ENCODE measurements at regions not wholly inside any gene's neighbourhood (a gene's known extent, or its start where the extent isn't known, plus 50 kb on each side); places are given as distances from the start of the nearest gene placed in this dataset.

- no peak for DNase-seq (ENCODE audit: low read depth)
- no peak overlapping the region for H3K4me3 ChIP-seq (replicated peaks; ENCODE audit: low read depth, low read length)
- TF ChIP-seq, protein P1, sequence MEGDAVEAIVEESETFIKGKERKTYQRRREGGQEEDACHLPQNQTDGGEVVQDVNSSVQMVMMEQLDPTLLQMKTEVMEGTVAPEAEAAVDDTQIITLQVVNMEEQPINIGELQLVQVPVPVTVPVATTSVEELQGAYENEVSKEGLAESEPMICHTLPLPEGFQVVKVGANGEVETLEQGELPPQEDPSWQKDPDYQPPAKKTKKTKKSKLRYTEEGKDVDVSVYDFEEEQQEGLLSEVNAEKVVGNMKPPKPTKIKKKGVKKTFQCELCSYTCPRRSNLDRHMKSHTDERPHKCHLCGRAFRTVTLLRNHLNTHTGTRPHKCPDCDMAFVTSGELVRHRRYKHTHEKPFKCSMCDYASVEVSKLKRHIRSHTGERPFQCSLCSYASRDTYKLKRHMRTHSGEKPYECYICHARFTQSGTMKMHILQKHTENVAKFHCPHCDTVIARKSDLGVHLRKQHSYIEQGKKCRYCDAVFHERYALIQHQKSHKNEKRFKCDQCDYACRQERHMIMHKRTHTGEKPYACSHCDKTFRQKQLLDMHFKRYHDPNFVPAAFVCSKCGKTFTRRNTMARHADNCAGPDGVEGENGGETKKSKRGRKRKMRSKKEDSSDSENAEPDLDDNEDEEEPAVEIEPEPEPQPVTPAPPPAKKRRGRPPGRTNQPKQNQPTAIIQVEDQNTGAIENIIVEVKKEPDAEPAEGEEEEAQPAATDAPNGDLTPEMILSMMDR (IDR thresholded peaks at IDR 0.05; ENCODE audit: low read length, missing control alignments): no peak
These were observed 347.2 kb upstream of the PCDH9 start for GRCh38 chr13:67577361-67577760.

DNA sequence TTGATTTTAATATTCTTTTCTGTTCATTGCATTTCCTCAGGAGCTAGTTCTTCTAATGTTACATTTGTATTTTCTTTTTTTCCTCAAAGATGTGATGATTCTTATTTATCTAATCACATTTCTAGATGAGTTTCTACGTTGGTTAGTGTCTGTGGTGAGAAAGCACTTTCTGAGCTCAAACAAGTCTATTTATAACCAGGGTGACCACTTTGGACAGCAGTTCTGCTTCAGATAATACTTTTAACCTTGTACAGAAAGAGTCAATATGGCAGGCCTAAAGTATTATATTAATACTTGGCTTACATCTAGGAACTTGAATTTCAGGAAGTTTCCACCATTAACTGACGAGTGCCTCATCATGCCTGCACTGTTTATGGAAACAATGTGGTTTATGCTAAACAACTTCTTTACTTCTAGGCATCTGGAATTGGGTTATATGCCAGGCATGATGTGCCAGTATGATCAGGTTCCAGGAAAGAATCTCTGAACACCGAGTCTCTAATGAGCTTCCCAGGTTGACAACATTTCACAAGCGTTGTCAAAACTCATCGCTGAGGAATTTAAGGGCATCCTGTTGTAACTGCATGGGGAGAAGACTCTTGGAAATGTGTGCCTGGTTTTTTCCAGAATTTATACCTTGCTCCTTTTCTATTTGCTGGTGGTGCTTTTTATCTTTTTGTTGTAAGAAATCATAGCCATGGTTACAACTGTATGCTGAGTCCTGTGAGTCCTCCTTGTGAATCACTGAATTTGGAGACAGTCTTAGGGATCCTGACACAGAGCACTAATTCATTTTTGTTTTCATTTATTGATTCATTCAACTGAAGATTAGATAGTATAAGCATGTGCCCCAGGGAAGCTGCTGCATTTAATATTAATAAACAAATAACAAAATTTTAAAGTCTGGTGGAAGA is 344.4 kb upstream of the PCDH9 start:
- H3K4me3 ChIP-seq (replicated peaks; ENCODE audit: low read depth, low read length): no peak overlapping the region
- TF ChIP-seq, protein P1 (IDR thresholded peaks at IDR 0.05; ENCODE audit: low read length, missing control alignments): no peak

DNA sequence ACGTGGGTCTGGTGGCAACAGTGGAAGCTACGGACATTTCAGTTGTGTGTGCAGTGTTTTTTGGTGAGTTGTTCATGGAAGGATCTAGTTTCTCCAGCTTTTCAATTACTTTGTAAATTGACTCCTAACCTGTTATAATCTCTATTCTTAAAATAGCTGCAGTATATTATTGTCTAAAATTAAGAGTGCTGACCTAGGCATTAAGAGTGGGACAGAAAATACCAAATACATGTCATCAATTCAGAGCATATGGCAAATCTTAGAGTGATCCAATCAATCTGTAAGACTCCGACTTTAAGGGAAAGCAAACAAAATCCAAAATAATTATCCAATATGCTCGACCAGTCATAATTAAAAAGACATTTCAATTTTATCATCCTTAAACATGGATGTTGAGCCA is 338.1 kb upstream of the PCDH9 start:
- DNase-seq (ENCODE audit: low read depth): no peak
- H3K4me3 ChIP-seq (replicated peaks; ENCODE audit: low read depth, low read length): no peak overlapping the region
- TF ChIP-seq, protein P1 (IDR thresholded peaks at IDR 0.05; ENCODE audit: low read length, missing control alignments): no peak

More for the DNA sequence above, 344.4 kb upstream of the PCDH9 start:
- peak; percentile 41 for DNase-seq (ENCODE audit: low read depth)

DNA sequence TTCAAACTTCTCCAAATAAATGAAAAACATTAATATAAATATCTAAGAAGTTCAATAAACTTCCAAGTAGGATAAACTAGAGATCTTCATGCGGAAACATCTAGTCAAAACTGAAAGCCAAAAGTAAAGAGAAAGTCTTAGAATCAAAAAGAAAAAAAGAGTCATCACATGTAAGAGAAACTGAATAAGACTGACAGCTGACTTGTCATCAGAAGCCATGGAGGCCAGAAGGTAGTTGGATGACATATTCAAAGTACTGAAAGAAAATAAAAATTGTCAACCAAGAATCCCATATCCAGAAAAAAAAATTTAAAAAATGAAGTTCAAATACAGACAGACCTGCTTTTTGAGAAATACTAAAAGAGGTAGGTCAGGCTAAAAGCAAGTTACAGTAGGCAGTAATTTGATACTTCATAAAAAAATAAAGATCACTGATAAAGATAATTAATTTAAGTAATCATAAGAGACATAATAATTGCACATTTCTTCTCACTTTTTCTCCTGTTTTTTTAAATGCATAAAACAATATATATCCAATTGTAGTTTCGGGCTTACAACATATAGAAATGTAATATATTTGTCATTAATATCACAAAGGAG is 327.6 kb upstream of the PCDH9 start:
- DNase-seq (ENCODE audit: low read depth): no peak
- TF ChIP-seq, protein P1 (IDR thresholded peaks at IDR 0.05; ENCODE audit: low read length, missing control alignments): no peak

DNA sequence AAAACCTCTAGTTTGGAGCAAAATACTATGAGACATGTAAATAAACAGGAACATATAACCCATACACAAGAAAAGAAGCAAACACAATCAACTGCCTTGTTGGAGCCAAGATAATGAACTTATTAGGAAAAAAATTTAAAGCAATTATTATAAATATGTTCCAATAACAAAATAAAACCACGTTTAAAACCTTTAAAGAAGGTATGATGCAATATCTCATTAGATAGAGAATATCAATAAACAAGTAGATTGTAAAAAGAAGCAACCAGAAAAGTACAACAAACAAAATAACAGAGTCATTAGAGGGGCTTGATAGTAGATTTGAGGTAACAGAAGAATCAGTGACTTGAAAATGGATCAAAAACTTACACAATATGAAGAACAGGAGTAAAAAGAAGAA is 327.0 kb upstream of the PCDH9 start:
- no peak for DNase-seq (ENCODE audit: low read depth)
- no peak overlapping the region for H3K4me3 ChIP-seq (replicated peaks; ENCODE audit: low read depth, low read length)
- TF ChIP-seq, protein P1 (IDR thresholded peaks at IDR 0.05; ENCODE audit: low read length, missing control alignments): no peak

More for the DNA sequence above, 327.6 kb upstream of the PCDH9 start:
- no peak overlapping the region for H3K4me3 ChIP-seq (replicated peaks; ENCODE audit: low read depth, low read length)

DNA sequence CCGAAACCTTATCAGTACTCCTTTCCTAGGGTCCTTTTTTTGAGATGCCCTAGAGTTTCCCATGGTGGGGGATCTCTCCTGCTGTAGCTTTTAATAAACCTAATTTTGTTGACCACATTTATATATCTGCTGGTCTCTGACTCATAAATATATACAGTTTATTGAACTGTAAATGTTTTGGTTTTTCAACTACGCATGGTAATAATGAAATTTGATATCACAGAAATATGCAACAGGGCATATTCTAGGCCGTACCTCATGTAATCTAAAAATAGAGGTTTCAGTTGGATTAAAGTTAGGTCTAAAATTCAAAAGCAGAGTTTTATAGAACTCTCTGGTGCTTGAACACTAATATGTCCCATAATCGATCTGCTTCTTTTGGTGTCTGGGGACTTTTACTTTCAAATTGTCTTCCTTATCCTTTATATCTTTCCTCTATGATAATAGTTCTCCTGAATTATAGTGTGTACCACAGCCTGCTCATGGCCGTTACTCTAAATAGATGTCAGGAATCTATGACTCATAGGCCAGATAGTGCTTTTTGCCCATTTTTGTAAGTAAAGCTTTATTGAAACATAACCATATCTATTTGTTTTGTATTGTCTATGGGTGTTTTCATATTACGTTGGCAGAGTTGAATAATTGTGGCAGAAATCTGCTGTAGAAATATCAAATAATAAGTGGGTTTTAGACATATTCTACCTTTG is 324.8 kb upstream of the PCDH9 start:
- H3K4me3 ChIP-seq (replicated peaks; ENCODE audit: low read depth, low read length): no peak overlapping the region
- no peak for DNase-seq (ENCODE audit: low read depth)
- TF ChIP-seq, protein P1 (IDR thresholded peaks at IDR 0.05; ENCODE audit: low read length, missing control alignments): no peak
